H9 (cell line): ENCODE measurements at regions not wholly inside any gene's neighbourhood (a gene's known extent, or its start where the extent isn't known, plus 50 kb on each side); places are given as distances from the start of the nearest gene placed in this dataset.

Source experiments
- DNase-seq: peaks from one replicate; pipeline ENCODE4 v3.0.0-alpha.2; 2017
- H2AFZ ChIP-seq: one replicate; pipeline ENCODE4 v1.6.1; 2013; ENCODE audit warnings: mild to moderate bottlenecking, low read length, control low read depth, moderate library complexity
- H2AK5ac ChIP-seq: 2 replicates; pipeline ENCODE4 v1.6.1; 2013; ENCODE audit warnings: low read length, control low read depth, mixed read lengths; ENCODE audit not compliant: insufficient read length
- H2BK120ac ChIP-seq: one replicate; pipeline ENCODE4 v1.6.1; 2013; ENCODE audit warnings: low read depth, mild to moderate bottlenecking, low read length, control low read depth, inconsistent platforms; ENCODE audit not compliant: poor library complexity, severe bottlenecking
- H2BK12ac ChIP-seq: 2 replicates; pipeline ENCODE4 v1.6.1; 2013; ENCODE audit warnings: low read length, control low read depth, mixed read lengths, low read depth; ENCODE audit not compliant: insufficient read length
- H2BK15ac ChIP-seq: 2 replicates; pipeline ENCODE4 v1.6.1; 2013; ENCODE audit warnings: low read depth, low read length, control low read depth
- H2BK20ac ChIP-seq: one replicate; pipeline ENCODE4 v1.6.1; 2013; ENCODE audit warnings: low read depth, mild to moderate bottlenecking, low read length, control low read depth, inconsistent platforms; ENCODE audit not compliant: poor library complexity, severe bottlenecking
- H2BK5ac ChIP-seq: 2 replicates; pipeline ENCODE4 v1.6.1; 2013; ENCODE audit warnings: low read length, control low read depth, mixed read lengths; ENCODE audit not compliant: insufficient read length
- H3K14ac ChIP-seq: 2 replicates; pipeline ENCODE4 v1.6.1; 2013; ENCODE audit warnings: low read length, control low read depth; ENCODE audit not compliant: insufficient read depth
- H3K18ac ChIP-seq: 2 replicates; pipeline ENCODE4 v1.6.1; 2013; ENCODE audit warnings: low read depth, mild to moderate bottlenecking, mixed read lengths, low read length, control low read depth; ENCODE audit not compliant: insufficient read length
- H3K23ac ChIP-seq: 2 replicates; pipeline ENCODE4 v1.6.1; 2013; ENCODE audit warnings: low read length, control low read depth, mixed read lengths, low read depth; ENCODE audit not compliant: insufficient read length
- H3K23me2 ChIP-seq: 2 replicates; pipeline ENCODE4 v1.6.1; 2013; ENCODE audit warnings: low read depth, mild to moderate bottlenecking, mixed read lengths, low read length, control low read depth; ENCODE audit not compliant: insufficient read length, poor library complexity, severe bottlenecking
- H3K27ac ChIP-seq: 2 replicates; pipeline ENCODE4 v1.5.1; 2013; ENCODE audit warnings: low read length, control low read depth, mixed read lengths, low read depth; ENCODE audit not compliant: insufficient read length
- H3K27me3 ChIP-seq: 2 replicates; pipeline ENCODE4 v1.6.1; 2013; ENCODE audit warnings: low read length, control low read depth, inconsistent platforms; ENCODE audit not compliant: insufficient read depth
- H3K4ac ChIP-seq: 2 replicates; pipeline ENCODE4 v1.6.1; 2013; ENCODE audit warnings: low read depth, mild to moderate bottlenecking, control low read depth, inconsistent platforms, low read length, moderate library complexity
- H3K4me1 ChIP-seq: 2 replicates; pipeline ENCODE4 v1.6.1; 2013; ENCODE audit warnings: low read length, control low read depth, inconsistent platforms; ENCODE audit not compliant: insufficient read depth
- H3K4me2 ChIP-seq: 2 replicates; pipeline ENCODE4 v1.6.1; 2013; ENCODE audit warnings: low read length, control low read depth, mixed read lengths; ENCODE audit not compliant: insufficient read length, insufficient read depth
- H3K56ac ChIP-seq: 2 replicates; pipeline ENCODE4 v1.6.1; 2013; ENCODE audit warnings: low read depth, mild to moderate bottlenecking, mixed read lengths, low read length, control low read depth; ENCODE audit not compliant: insufficient read length
- H3K79me1 ChIP-seq: 2 replicates; pipeline ENCODE4 v1.6.1; 2013; ENCODE audit warnings: low read depth, mild to moderate bottlenecking, moderate library complexity, low read length, control low read depth, inconsistent platforms; ENCODE audit not compliant: insufficient read depth, poor library complexity, severe bottlenecking
- H3K79me2 ChIP-seq: 2 replicates; pipeline ENCODE4 v1.6.1; 2013; ENCODE audit warnings: low read length, control low read depth, inconsistent platforms; ENCODE audit not compliant: insufficient read depth
- H3K9ac ChIP-seq: 2 replicates; pipeline ENCODE4 v1.6.1; 2013; ENCODE audit warnings: low read length, control low read depth, mixed read lengths; ENCODE audit not compliant: insufficient read length; ENCODE audit errors: extremely low read depth
- H3K9me3 ChIP-seq: one replicate; pipeline ENCODE4 v1.6.1; 2013; ENCODE audit warnings: low read depth, low read length, inconsistent platforms; ENCODE audit not compliant: control insufficient read depth
- H3T11ph ChIP-seq: one replicate; pipeline ENCODE4 v1.6.1; 2013; ENCODE audit warnings: mild to moderate bottlenecking, low read length, control low read depth, inconsistent platforms
- H4K20me1 ChIP-seq: one replicate; pipeline ENCODE4 v1.6.1; 2013; ENCODE audit not compliant: control insufficient read depth, insufficient read length, insufficient read depth
- H4K5ac ChIP-seq: 2 replicates; pipeline ENCODE4 v1.6.1; 2013; ENCODE audit warnings: low read depth, mild to moderate bottlenecking, mixed read lengths, low read length, control low read depth; ENCODE audit not compliant: insufficient read length
- H4K8ac ChIP-seq: replicated peaks from 2 replicates; pipeline ENCODE4 v1.6.1; 2013; ENCODE audit warnings: low read length, control low read depth, mixed read lengths, low read depth; ENCODE audit not compliant: insufficient read length
- H4K91ac ChIP-seq: 2 replicates; pipeline ENCODE4 v1.6.1; 2013; ENCODE audit warnings: low read depth, mild to moderate bottlenecking, moderate library complexity, mixed read lengths, low read length, control low read depth; ENCODE audit not compliant: insufficient read length
- H3K27ac Mint-ChIP-seq, 3 experiments: 2 replicates in 2 of 3; 3 replicates in 1 of 3; pipeline ENCODE4 v1.8.0; 2020 to 2021; ENCODE audit warnings: mixed read lengths in 3 of 3, mild to moderate bottlenecking in 1 of 3, moderate library complexity in 1 of 3
- H3K27me3 Mint-ChIP-seq: 2 replicates; pipeline ENCODE4 v1.8.0; 2021; ENCODE audit warnings: low read depth, mild to moderate bottlenecking, moderate library complexity, mixed read lengths
- H3K36me3 Mint-ChIP-seq, 3 experiments: 2 replicates in 2 of 3; 3 replicates in 1 of 3; pipeline ENCODE4 v1.8.0; 2020 to 2021; ENCODE audit warnings: low read depth in 3 of 3, mixed read lengths in 3 of 3; ENCODE audit not compliant: insufficient read depth in 1 of 3
- H3K4me1 Mint-ChIP-seq, 2 experiments: 2 replicates each; pipeline ENCODE4 v1.8.0; 2020; ENCODE audit warnings: mixed read lengths in 2 of 2
- H3K4me3 Mint-ChIP-seq, 2 experiments: 2 replicates in 1 of 2; 3 replicates in 1 of 2; pipeline ENCODE4 v1.8.0; 2020 to 2021; ENCODE audit warnings: mild to moderate bottlenecking in 2 of 2, mixed read lengths in 2 of 2, moderate library complexity in 1 of 2
- H3K9me3 Mint-ChIP-seq, 2 experiments: 2 replicates in 1 of 2; 3 replicates in 1 of 2; pipeline ENCODE4 v1.8.0; 2020; ENCODE audit warnings: mild to moderate bottlenecking in 2 of 2, mixed read lengths in 2 of 2, moderate library complexity in 1 of 2
- WGBS: extraction: QIAGEN DNeasy Blood & Tissue Kit; methylation state at CpG from one replicate; pipeline ENCODE4 v1.1.7; 2013; ENCODE audit warnings: missing lambda C conversion rate, low lambda C conversion rate, mixed read lengths; ENCODE audit not compliant: insufficient read length; ENCODE audit errors: extremely low coverage; 5-methylcytosine and 5-hydroxymethylcytosine counted together
- TF ChIP-seq, protein P1 (sequence below): fragments of 200-600 bp; sonication (generic); conservative IDR thresholded peaks from 3 replicates; pipeline ENCODE4 v1.8.0; 2021; ENCODE audit warnings: antibody characterized with exemption, mild to moderate bottlenecking

DNA sequence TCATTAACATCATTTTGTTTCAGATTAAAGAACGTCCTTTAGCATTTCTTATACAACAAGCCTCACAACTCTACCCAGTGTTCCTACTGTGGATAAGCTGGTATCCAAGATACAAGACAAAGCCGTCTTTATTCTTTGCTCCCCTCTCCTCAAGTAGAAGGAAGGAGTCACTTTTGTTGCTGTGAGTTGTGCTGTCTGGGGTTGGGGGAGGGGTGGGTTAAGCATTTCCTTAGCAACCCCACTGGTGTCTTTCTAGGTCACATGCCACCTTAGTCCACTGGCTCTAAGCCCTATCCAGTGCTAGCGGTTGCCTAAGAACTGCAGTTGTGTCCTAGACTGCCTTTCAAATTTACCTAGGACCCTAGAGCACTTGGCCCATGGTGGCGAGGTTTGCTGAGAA lies 155.6 kb upstream of the PIEZO2 start:
- no peak overlapping the region for H3K18ac ChIP-seq
- H3K4ac ChIP-seq: no peak overlapping the region
- H3K14ac ChIP-seq: no peak overlapping the region
- H3K23me2 ChIP-seq: no peaks in the 10 kb centered on the region
- H4K5ac ChIP-seq: no peak overlapping the region
- no peak overlapping the region for H3K4me2 ChIP-seq
- H3K36me3 Mint-ChIP-seq: peaks cover 0 to 22% (median 4%) of the 10 kb centered on the region in 3 experiments; a peak in 2 of 7 replicates
- no peaks in the 10 kb centered on the region for H3K79me2 ChIP-seq
- no peaks in the 10 kb centered on the region for H3K27me3 Mint-ChIP-seq
- H2BK12ac ChIP-seq: no peak overlapping the region
- no peak overlapping the region for H3K4me3 Mint-ChIP-seq
- H4K8ac ChIP-seq: no peak overlapping the region
- no peaks in the 10 kb centered on the region for H4K20me1 ChIP-seq
- H3K56ac ChIP-seq: no peak overlapping the region
- H2BK15ac ChIP-seq: no peak overlapping the region
- no peaks in the 10 kb centered on the region for H3K4me1 ChIP-seq
- H3K9me3 Mint-ChIP-seq: peaks cover 28% of the 10 kb centered on the region in 2 experiments
- no CpG with 5 or more reads among the region's 4 CpGs for WGBS
- H3K9ac ChIP-seq: no peak overlapping the region
- H3T11ph ChIP-seq: no peak overlapping the region
- no peak overlapping the region for H4K91ac ChIP-seq
- no peak overlapping the region for H2BK20ac ChIP-seq
- H3K27me3 ChIP-seq: no peaks in the 10 kb centered on the region
- H3K27ac Mint-ChIP-seq: no peak overlapping the region
- H3K27ac ChIP-seq: no peak overlapping the region
- no peak overlapping the region for H2AFZ ChIP-seq
- H3K23ac ChIP-seq: no peak overlapping the region
- no peaks in the 10 kb centered on the region for H3K79me1 ChIP-seq
- no peak overlapping the region for H2BK5ac ChIP-seq
- TF ChIP-seq, protein P1, sequence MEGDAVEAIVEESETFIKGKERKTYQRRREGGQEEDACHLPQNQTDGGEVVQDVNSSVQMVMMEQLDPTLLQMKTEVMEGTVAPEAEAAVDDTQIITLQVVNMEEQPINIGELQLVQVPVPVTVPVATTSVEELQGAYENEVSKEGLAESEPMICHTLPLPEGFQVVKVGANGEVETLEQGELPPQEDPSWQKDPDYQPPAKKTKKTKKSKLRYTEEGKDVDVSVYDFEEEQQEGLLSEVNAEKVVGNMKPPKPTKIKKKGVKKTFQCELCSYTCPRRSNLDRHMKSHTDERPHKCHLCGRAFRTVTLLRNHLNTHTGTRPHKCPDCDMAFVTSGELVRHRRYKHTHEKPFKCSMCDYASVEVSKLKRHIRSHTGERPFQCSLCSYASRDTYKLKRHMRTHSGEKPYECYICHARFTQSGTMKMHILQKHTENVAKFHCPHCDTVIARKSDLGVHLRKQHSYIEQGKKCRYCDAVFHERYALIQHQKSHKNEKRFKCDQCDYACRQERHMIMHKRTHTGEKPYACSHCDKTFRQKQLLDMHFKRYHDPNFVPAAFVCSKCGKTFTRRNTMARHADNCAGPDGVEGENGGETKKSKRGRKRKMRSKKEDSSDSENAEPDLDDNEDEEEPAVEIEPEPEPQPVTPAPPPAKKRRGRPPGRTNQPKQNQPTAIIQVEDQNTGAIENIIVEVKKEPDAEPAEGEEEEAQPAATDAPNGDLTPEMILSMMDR: no peak
- peaks cover 10 to 12% of the 10 kb centered on the region in 2 experiments for H3K4me1 Mint-ChIP-seq
- H2AK5ac ChIP-seq: no peak overlapping the region
- no peaks in the 10 kb centered on the region for H3K9me3 ChIP-seq
- DNase-seq: no peak
- H2BK120ac ChIP-seq: no peak overlapping the region
